ENCODE measurements at regions not wholly inside any gene's neighbourhood (a gene's known extent, or its start where the extent isn't known, plus 50 kb on each side); places are given as distances from the start of the nearest gene placed in this dataset.

- no TSS peak for BruUV-seq (replicated peaks)
- H3K4me1 ChIP-seq = no peaks in the 10 kb centered on the region
- CTCF ChIA-PET = no interaction called here
- no peaks in the 10 kb centered on the region for H3K9me3 Mint-ChIP-seq (ENCODE audit: unreplicated experiment)
- POLR2A ChIA-PET = no interaction called here
- intact Hi-C loops (cut with micrococcal nuclease; ENCODE audit: unreplicated experiment) = no loop called here
- no peaks in the 10 kb centered on the region for H3K27me3 ChIP-seq (replicated peaks; ENCODE audit: control insufficient read depth, insufficient read depth, low read length)
- DNase-seq = no peak
- H3K4me3 Mint-ChIP-seq (ENCODE audit: unreplicated experiment) = no peak overlapping the region
- H3K27me3 Mint-ChIP-seq (ENCODE audit: insufficient read depth, unreplicated experiment) = no peaks in the 10 kb centered on the region
- H3K9me3 ChIP-seq = no peaks in the 10 kb centered on the region
- no peak overlapping the region for H3K27ac Mint-ChIP-seq (ENCODE audit: unreplicated experiment)
- no peak overlapping the region for H3K4me3 ChIP-seq (ENCODE audit: low read depth, low read length)
- TF ChIP-seq CTCF (IDR thresholded peaks at IDR 0.05; ENCODE audit: insufficient read depth in 1 of 2, low read depth in 1 of 2, low read length in 1 of 2, severe bottlenecking in 1 of 2, unreplicated experiment in 1 of 2) = no peak
- H3K4me1 Mint-ChIP-seq (ENCODE audit: low read depth, unreplicated experiment) = no peaks in the 10 kb centered on the region
- no peaks in the 10 kb centered on the region for H3K36me3 ChIP-seq (ENCODE audit: control insufficient read depth, insufficient read depth, low read length)
- no peaks in the 10 kb centered on the region for H3K36me3 Mint-ChIP-seq (ENCODE audit: insufficient read depth, unreplicated experiment)
Observed at GRCh38 chr1:80806431-80806830, 994.3 kb upstream of the ADGRL2 start.

GRCh38 chr1:80801695-80802094 is 999.0 kb upstream of the ADGRL2 start:
- intact Hi-C loops (cut with micrococcal nuclease; ENCODE audit: unreplicated experiment) = no loop called here
- POLR2A ChIA-PET = no interaction called here
- Histone ChIP-seq H3K9me3 (no peaks in the 10 kb centered on the region), H3K36me3 (ENCODE audit: control insufficient read depth, insufficient read depth, low read length) (no peaks in the 10 kb centered on the region), H3K4me3 (ENCODE audit: low read depth, low read length) (no peak overlapping the region), H3K27me3 (replicated peaks; ENCODE audit: control insufficient read depth, insufficient read depth, low read length) (no peaks in the 10 kb centered on the region), H3K4me1 (no peaks in the 10 kb centered on the region)
- TF ChIP-seq CTCF (IDR thresholded peaks at IDR 0.05; ENCODE audit: insufficient read depth in 1 of 2, low read depth in 1 of 2, low read length in 1 of 2, severe bottlenecking in 1 of 2, unreplicated experiment in 1 of 2) = no peak
- CTCF ChIA-PET = no interaction called here
- no peak for DNase-seq
- no peaks in the 10 kb centered on the region for H3K4me1 Mint-ChIP-seq (ENCODE audit: low read depth, unreplicated experiment)
- H3K4me3 Mint-ChIP-seq (ENCODE audit: unreplicated experiment) = no peak overlapping the region
- H3K27me3 Mint-ChIP-seq (ENCODE audit: insufficient read depth, unreplicated experiment) = no peaks in the 10 kb centered on the region
- BruUV-seq (replicated peaks) = no TSS peak
- no peak overlapping the region for H3K27ac Mint-ChIP-seq (ENCODE audit: unreplicated experiment)
- H3K36me3 Mint-ChIP-seq (ENCODE audit: insufficient read depth, unreplicated experiment) = no peaks in the 10 kb centered on the region
- H3K9me3 Mint-ChIP-seq (ENCODE audit: unreplicated experiment) = no peaks in the 10 kb centered on the region

- no peaks in the 10 kb centered on the region for H3K36me3 ChIP-seq (ENCODE audit: control insufficient read depth, insufficient read depth, low read length)
- POLR2A ChIA-PET = no interaction called here
- BruUV-seq (replicated peaks) = no TSS peak
- H3K4me3 ChIP-seq (ENCODE audit: low read depth, low read length) = no peak overlapping the region
- Mint-ChIP-seq H3K27me3 (ENCODE audit: insufficient read depth, unreplicated experiment) (no peaks in the 10 kb centered on the region), H3K27ac (ENCODE audit: unreplicated experiment) (no peak overlapping the region), H3K4me3 (ENCODE audit: unreplicated experiment) (no peak overlapping the region), H3K9me3 (ENCODE audit: unreplicated experiment) (no peaks in the 10 kb centered on the region), H3K4me1 (ENCODE audit: low read depth, unreplicated experiment) (no peaks in the 10 kb centered on the region), H3K36me3 (ENCODE audit: insufficient read depth, unreplicated experiment) (no peaks in the 10 kb centered on the region)
- intact Hi-C loops (cut with micrococcal nuclease; ENCODE audit: unreplicated experiment) = no loop called here
- TF ChIP-seq CTCF (IDR thresholded peaks at IDR 0.05; ENCODE audit: insufficient read depth in 1 of 2, low read depth in 1 of 2, low read length in 1 of 2, severe bottlenecking in 1 of 2, unreplicated experiment in 1 of 2) = no peak
- H3K27me3 ChIP-seq (replicated peaks; ENCODE audit: control insufficient read depth, insufficient read depth, low read length) = no peaks in the 10 kb centered on the region
- CTCF ChIA-PET = no interaction called here
- H3K4me1 ChIP-seq = no peaks in the 10 kb centered on the region
- no peak for DNase-seq
- H3K9me3 ChIP-seq = no peaks in the 10 kb centered on the region
Observed at GRCh38 chr1:80799457-80799856, 1001.3 kb upstream of the ADGRL2 start.

Data from Caco-2 (cell line).